ENCODE measurements at regions not wholly inside any gene's neighbourhood (a gene's known extent, or its start where the extent isn't known, plus 50 kb on each side); places are given as distances from the start of the nearest gene placed in this dataset.
A peak's percentile ranks its signal among the peaks of the same experiment; 100 is the strongest.

- Mint-ChIP-seq H3K4me3 (no peak overlapping the region), H3K27me3 (ENCODE audit: low read depth) (peaks cover 92% of the 10 kb centered on the region), H3K36me3 (no peaks in the 10 kb centered on the region), H3K9me3 (no peaks in the 10 kb centered on the region), H3K4me1 (no peaks in the 10 kb centered on the region), H3K27ac (no peak overlapping the region)
- ATAC-seq: no peak
- TF ChIP-seq SMAD3 (CRISPR knock-in tag; IDR thresholded peaks at IDR 0.05; ENCODE audit: borderline replicate concordance): no peak
- TF ChIP-seq RORB (CRISPR knock-in tag; IDR thresholded peaks at IDR 0.05): no peak
- no peak for TF ChIP-seq E2F1 (CRISPR knock-in tag; IDR thresholded peaks at IDR 0.05)
- no peak for TF ChIP-seq CREB1 (CRISPR knock-in tag; IDR thresholded peaks at IDR 0.05)
- TF ChIP-seq AR (CRISPR knock-in tag; IDR thresholded peaks at IDR 0.05): no peak
- TF ChIP-seq NR3C1 (CRISPR knock-in tag; conservative IDR thresholded peaks at IDR 0.05; ENCODE audit: low read depth): no peak
- DNase-seq (ENCODE audit: low spot score): no peak
- POLR2A ChIA-PET: interaction anchor here (0.6 kb wide), 1 partner anchor 314 kb away, joined by 4 read pairs; no protein-coding TSS in a partner anchor
- CTCF ChIA-PET: interaction anchor here (0.6 to 4.5 kb wide), 20 partner anchors 7 to 312 kb away, joined by 3 to 41 read pairs (median 6); partner anchors contain the start of gene GADD45A
Measured at GRCh38 chr1:67525053-67525760, 95.0 kb upstream of the SERBP1 start.

- peaks cover 69% of the 10 kb centered on the region for H3K27me3 Mint-ChIP-seq (ENCODE audit: low read depth)
- H3K9me3 Mint-ChIP-seq: no peaks in the 10 kb centered on the region
- H3K4me1 Mint-ChIP-seq: no peaks in the 10 kb centered on the region
- CTCF ChIA-PET: interaction anchor here (1.9 kb wide), 1 partner anchor 238 kb away, joined by 8 read pairs; no protein-coding TSS in a partner anchor
- DNase-seq (ENCODE audit: low spot score) (no peak), ATAC-seq (no peak)
- no peaks in the 10 kb centered on the region for H3K36me3 Mint-ChIP-seq
- H3K4me3 Mint-ChIP-seq: no peak overlapping the region
- H3K27ac Mint-ChIP-seq: no peak overlapping the region
- POLR2A ChIA-PET: no interaction called here
- TF ChIP-seq JAZF1 (CRISPR knock-in tag; IDR thresholded peaks at IDR 0.05) (no peak), ZNF281 (CRISPR knock-in tag; IDR thresholded peaks at IDR 0.05) (no peak), ZSCAN18 (CRISPR knock-in tag; IDR thresholded peaks at IDR 0.05) (no peak), ZNF121 (CRISPR knock-in tag; IDR thresholded peaks at IDR 0.05) (0 out of 2 replicates have a peak, but pooled peaks have one; percentile 28), ZBTB21 (CRISPR knock-in tag; IDR thresholded peaks at IDR 0.05; ENCODE audit: borderline replicate concordance) (no peak), HMGA2 (CRISPR knock-in tag; IDR thresholded peaks at IDR 0.05) (no peak), ETV6 (CRISPR knock-in tag; IDR thresholded peaks at IDR 0.05) (no peak)
Measured at GRCh38 chr1:67528141-67528540, 97.9 kb upstream of the SERBP1 start.

GRCh38 chr1:67530071-67530470 is 99.9 kb upstream of the SERBP1 start:
- DNase-seq (ENCODE audit: low spot score): no peak
- no peaks in the 10 kb centered on the region for H3K36me3 Mint-ChIP-seq
- no peak overlapping the region for H3K27ac Mint-ChIP-seq
- ATAC-seq: no peak
- TF ChIP-seq ZNF281 (CRISPR knock-in tag; IDR thresholded peaks at IDR 0.05): no peak
- no peak for TF ChIP-seq ZNF396 (CRISPR knock-in tag; IDR thresholded peaks at IDR 0.05; ENCODE audit: borderline replicate concordance)
- no peak for TF ChIP-seq ZNF121 (CRISPR knock-in tag; IDR thresholded peaks at IDR 0.05)
- TF ChIP-seq ZNF416 (CRISPR knock-in tag; IDR thresholded peaks at IDR 0.05): no peak
- H3K9me3 Mint-ChIP-seq: no peaks in the 10 kb centered on the region
- no peaks in the 10 kb centered on the region for H3K4me1 Mint-ChIP-seq
- H3K4me3 Mint-ChIP-seq: no peak overlapping the region
- H3K27me3 Mint-ChIP-seq (ENCODE audit: low read depth): peaks cover 50% of the 10 kb centered on the region
- ChIA-PET CTCF (no interaction called here), POLR2A (no interaction called here)
